A549 (cell line): ENCODE measurements at regions not wholly inside any gene's neighbourhood (a gene's known extent, or its start where the extent isn't known, plus 50 kb on each side); places are given as distances from the start of the nearest gene placed in this dataset.

Source experiments
- CTCF ChIP-seq: fragments of >200 bp; sonication (Bioruptor Twin); formaldehyde crosslinking; IDR thresholded peaks from 3 replicates; pipeline ENCODE4 v1.5.1; 2016
- ELK1 ChIP-seq: fragments of 150-350 bp; IDR thresholded peaks from 2 replicates; pipeline ENCODE4 v1.6.1; 2014; ENCODE audit warnings: low read depth, mild to moderate bottlenecking, low read length
- JUN ChIP-seq, 2 experiments: fragments of >200 bp; sonication (Bioruptor Twin); formaldehyde crosslinking; IDR thresholded peaks; 2 replicates in 1 of 2; 3 replicates in 1 of 2; pipeline ENCODE4 v1.6.1; 2016 to 2017
- JUNB ChIP-seq: fragments of >200 bp; sonication (Bioruptor Twin); formaldehyde crosslinking; IDR thresholded peaks from 2 replicates; pipeline ENCODE4 v1.6.1; 2016
- KDM1A ChIP-seq: fragments of 200-600 bp; sonication (generic); IDR thresholded peaks from 2 replicates; pipeline ENCODE4 v1.6.1; 2016; ENCODE audit warnings: low read depth, mild to moderate bottlenecking
- KDM5A ChIP-seq: fragments of 200-600 bp; sonication (generic); IDR thresholded peaks from 2 replicates; pipeline ENCODE4 v1.6.1; 2016; ENCODE audit warnings: antibody characterized with exemption, mild to moderate bottlenecking
- MAZ ChIP-seq: fragments of 150-350 bp; IDR thresholded peaks from 2 replicates; pipeline ENCODE4 v1.6.1; 2014; ENCODE audit warnings: antibody characterized with exemption, low read depth, low read length, borderline replicate concordance
- PHF8 ChIP-seq: fragments of 200-600 bp; sonication (generic); IDR thresholded peaks from 2 replicates; pipeline ENCODE4 v1.6.1; 2016; ENCODE audit warnings: low read depth, mild to moderate bottlenecking, antibody characterized with exemption, moderate library complexity, borderline replicate concordance
- POLR2A ChIP-seq: IDR thresholded peaks from 2 replicates; pipeline ENCODE4 v1.6.1; 2012; ENCODE audit warnings: mild to moderate bottlenecking, low read length
- RCOR1 ChIP-seq: fragments of 150-350 bp; IDR thresholded peaks from 2 replicates; pipeline ENCODE4 v1.6.1; 2014; ENCODE audit warnings: antibody characterized with exemption, low read length, low read depth
- REST ChIP-seq: fragments of 200-600 bp; sonication (generic); IDR thresholded peaks from 2 replicates; pipeline ENCODE4 v1.6.1; 2016; ENCODE audit warnings: antibody characterized with exemption, mild to moderate bottlenecking, moderate library complexity
- TFCP2L1 ChIP-seq: fragments of 250-450 bp; sonication (Bioruptor Pico); IDR thresholded peaks from 2 replicates; pipeline ENCODE4 v1.5.0; 2021; ENCODE audit warnings: mild to moderate bottlenecking
- USF2 ChIP-seq: fragments of 450-650 bp; IDR thresholded peaks from 2 replicates; pipeline ENCODE4 v1.6.1; 2014; ENCODE audit warnings: antibody characterized with exemption

- TF ChIP-seq PHF8 (no peak), REST (no peak), JUNB (no peak), CTCF (no peak), RCOR1 (no peak), POLR2A (no peak), ELK1 (no peak), TFCP2L1 (CRISPR knock-in tag) (no peak), KDM1A (no peak), MAZ (no peak), KDM5A (no peak), USF2 (no peak), JUN (IDR thresholded peaks at IDR 0.05) (no peak)
Observed at GRCh38 chr2:128490881-128491691, 172.4 kb upstream of the HS6ST1 start.
